ENCODE measurements at regions not wholly inside any gene's neighbourhood (a gene's known extent, or its start where the extent isn't known, plus 50 kb on each side); places are given as distances from the start of the nearest gene placed in this dataset.

DNA sequence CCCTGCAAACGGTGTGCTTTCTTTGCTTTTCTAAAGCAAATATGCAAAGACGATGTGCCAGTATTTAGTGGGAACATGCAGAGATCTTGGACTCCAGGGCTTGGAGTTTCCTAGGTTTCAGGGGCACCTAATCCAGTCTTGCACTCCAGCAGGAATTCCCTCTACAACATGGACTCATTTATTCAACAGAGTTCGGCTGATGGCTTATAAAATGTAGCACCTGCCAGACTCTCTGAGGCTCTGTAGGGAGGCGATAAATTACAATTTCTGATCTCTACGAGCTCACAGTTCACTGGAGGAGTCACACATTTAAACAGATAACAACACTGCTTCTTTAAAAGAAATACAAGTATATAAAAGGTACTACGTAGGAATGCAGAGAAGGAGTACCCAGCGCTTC lies 143.7 kb downstream of the FGF9 start:
- TF ChIP-seq, protein P1, sequence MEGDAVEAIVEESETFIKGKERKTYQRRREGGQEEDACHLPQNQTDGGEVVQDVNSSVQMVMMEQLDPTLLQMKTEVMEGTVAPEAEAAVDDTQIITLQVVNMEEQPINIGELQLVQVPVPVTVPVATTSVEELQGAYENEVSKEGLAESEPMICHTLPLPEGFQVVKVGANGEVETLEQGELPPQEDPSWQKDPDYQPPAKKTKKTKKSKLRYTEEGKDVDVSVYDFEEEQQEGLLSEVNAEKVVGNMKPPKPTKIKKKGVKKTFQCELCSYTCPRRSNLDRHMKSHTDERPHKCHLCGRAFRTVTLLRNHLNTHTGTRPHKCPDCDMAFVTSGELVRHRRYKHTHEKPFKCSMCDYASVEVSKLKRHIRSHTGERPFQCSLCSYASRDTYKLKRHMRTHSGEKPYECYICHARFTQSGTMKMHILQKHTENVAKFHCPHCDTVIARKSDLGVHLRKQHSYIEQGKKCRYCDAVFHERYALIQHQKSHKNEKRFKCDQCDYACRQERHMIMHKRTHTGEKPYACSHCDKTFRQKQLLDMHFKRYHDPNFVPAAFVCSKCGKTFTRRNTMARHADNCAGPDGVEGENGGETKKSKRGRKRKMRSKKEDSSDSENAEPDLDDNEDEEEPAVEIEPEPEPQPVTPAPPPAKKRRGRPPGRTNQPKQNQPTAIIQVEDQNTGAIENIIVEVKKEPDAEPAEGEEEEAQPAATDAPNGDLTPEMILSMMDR (conservative IDR thresholded peaks at IDR 0.05; ENCODE audit: low read depth in 2 of 2): no peak
- TF ChIP-seq, protein P2, sequence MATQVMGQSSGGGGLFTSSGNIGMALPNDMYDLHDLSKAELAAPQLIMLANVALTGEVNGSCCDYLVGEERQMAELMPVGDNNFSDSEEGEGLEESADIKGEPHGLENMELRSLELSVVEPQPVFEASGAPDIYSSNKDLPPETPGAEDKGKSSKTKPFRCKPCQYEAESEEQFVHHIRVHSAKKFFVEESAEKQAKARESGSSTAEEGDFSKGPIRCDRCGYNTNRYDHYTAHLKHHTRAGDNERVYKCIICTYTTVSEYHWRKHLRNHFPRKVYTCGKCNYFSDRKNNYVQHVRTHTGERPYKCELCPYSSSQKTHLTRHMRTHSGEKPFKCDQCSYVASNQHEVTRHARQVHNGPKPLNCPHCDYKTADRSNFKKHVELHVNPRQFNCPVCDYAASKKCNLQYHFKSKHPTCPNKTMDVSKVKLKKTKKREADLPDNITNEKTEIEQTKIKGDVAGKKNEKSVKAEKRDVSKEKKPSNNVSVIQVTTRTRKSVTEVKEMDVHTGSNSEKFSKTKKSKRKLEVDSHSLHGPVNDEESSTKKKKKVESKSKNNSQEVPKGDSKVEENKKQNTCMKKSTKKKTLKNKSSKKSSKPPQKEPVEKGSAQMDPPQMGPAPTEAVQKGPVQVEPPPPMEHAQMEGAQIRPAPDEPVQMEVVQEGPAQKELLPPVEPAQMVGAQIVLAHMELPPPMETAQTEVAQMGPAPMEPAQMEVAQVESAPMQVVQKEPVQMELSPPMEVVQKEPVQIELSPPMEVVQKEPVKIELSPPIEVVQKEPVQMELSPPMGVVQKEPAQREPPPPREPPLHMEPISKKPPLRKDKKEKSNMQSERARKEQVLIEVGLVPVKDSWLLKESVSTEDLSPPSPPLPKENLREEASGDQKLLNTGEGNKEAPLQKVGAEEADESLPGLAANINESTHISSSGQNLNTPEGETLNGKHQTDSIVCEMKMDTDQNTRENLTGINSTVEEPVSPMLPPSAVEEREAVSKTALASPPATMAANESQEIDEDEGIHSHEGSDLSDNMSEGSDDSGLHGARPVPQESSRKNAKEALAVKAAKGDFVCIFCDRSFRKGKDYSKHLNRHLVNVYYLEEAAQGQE (IDR thresholded peaks at IDR 0.05; ENCODE audit: unreplicated experiment): no peak
- no peak for TF ChIP-seq JUNB (IDR thresholded peaks at IDR 0.05; ENCODE audit: unreplicated experiment)
- no peak for TF ChIP-seq NANOG (IDR thresholded peaks at IDR 0.05; ENCODE audit: borderline replicate concordance)
- TF ChIP-seq EZH2 (IDR thresholded peaks at IDR 0.05; ENCODE audit: low read depth, unreplicated experiment): no peak
- no peak for TF ChIP-seq EZH2phosphoT487 (IDR thresholded peaks at IDR 0.05; ENCODE audit: unreplicated experiment)

Data from GM23338 (cell line).